ENCODE measurements at regions not wholly inside any gene's neighbourhood (a gene's known extent, or its start where the extent isn't known, plus 50 kb on each side); places are given as distances from the start of the nearest gene placed in this dataset.

- TF ChIP-seq CTCF (conservative IDR thresholded peaks at IDR 0.05 in 1 of 2, IDR thresholded peaks at IDR 0.05 in 1 of 2; ENCODE audit: extremely low read depth in 1 of 2, insufficient read depth in 1 of 2, low read depth in 1 of 2, low read length in 2 of 2) (no peak), EZH2 (IDR thresholded peaks at IDR 0.05; ENCODE audit: borderline replicate concordance, low read length) (no peak)
These were observed 179.5 kb downstream of the HAPSTR1 start for GRCh38 chr16:9270941-9271340.
